GM23248 (cell line): ENCODE measurements at regions not wholly inside any gene's neighbourhood (a gene's known extent, or its start where the extent isn't known, plus 50 kb on each side); places are given as distances from the start of the nearest gene placed in this dataset.

ENCODE experiments used
- EZH2 ChIP-seq: fragments of 200-600 bp; sonication (generic); IDR thresholded peaks from 2 replicates; pipeline ENCODE4 v1.6.1; 2018; ENCODE audit warnings: antibody characterized with exemption, mild to moderate bottlenecking; ENCODE audit not compliant: insufficient read depth, poor library complexity, severe bottlenecking
- EZH2phosphoT487 ChIP-seq: fragments of 200-600 bp; sonication (generic); IDR thresholded peaks from 2 replicates; pipeline ENCODE4 v1.6.1; 2018; ENCODE audit warnings: antibody characterized with exemption, moderate library complexity, mild to moderate bottlenecking, low read depth; ENCODE audit not compliant: insufficient read depth

DNA sequence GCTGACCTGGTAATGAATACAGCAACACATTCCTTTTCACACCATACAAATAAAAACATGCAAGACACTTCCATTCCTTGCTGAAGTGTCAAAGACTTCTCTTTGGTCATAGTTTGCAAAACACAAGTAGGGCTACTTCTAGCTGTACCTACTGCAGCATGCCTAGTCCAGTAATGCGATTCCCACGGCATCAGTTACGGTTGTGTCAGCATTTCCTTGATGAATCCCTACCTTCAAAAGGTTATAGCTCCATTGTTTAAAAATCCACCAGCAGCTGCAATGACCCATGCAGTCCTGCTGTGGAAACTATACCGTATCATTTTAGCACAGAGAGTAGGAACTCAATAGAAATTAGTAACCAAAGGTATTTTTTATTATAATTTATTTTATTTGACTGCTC lies 1371.5 kb downstream of the EPHA7 start:
- TF ChIP-seq EZH2 (no peak), EZH2phosphoT487 (no peak)
